ENCODE measurements at regions not wholly inside any gene's neighbourhood (a gene's known extent, or its start where the extent isn't known, plus 50 kb on each side); places are given as distances from the start of the nearest gene placed in this dataset.

GRCh38 chr9:90419221-90419851 lies 223.3 kb downstream of the DIRAS2 start:
- peak overlapping the region; percentile 52; the same call in 1 of the 2 replicates for H3K18ac ChIP-seq (ENCODE audit: extremely low read depth, low read length)
- no peak overlapping the region for H3K27ac ChIP-seq (ENCODE audit: low read depth, low read length)
- H4K20me1 ChIP-seq (replicated peaks in 1 of 2; ENCODE audit: control insufficient read depth in 1 of 2, insufficient read depth in 2 of 2, low read length in 2 of 2) = no peaks in the 10 kb centered on the region
- peak overlapping the region; percentile 95 for H4K91ac ChIP-seq (replicated peaks; ENCODE audit: insufficient read length, low read length)
- no peak overlapping the region for H2AFZ ChIP-seq (ENCODE audit: low read length)
- no peaks in the 10 kb centered on the region for H3K23me2 ChIP-seq (ENCODE audit: low read depth, low read length)
- ChIA-PET POLR2A (ENCODE audit: partially characterized antibody) (no interaction called here), CTCF (ENCODE audit: partially characterized antibody) (no interaction called here)
- H2BK120ac ChIP-seq (replicated peaks; ENCODE audit: low read depth, low read length) = peak overlapping the region; percentile 48
- TF ChIP-seq YY1 (IDR thresholded peaks at IDR 0.05; ENCODE audit: low read depth, low read length) = no peak
- TF ChIP-seq POU5F1 (IDR thresholded peaks at IDR 0.05; ENCODE audit: low read depth, low read length) = no peak
- H3K4me2 ChIP-seq (ENCODE audit: insufficient read depth in 1 of 2, low read depth in 2 of 2, low read length in 2 of 2) = no peak overlapping the region
- no peak overlapping the region for H3K9ac ChIP-seq (replicated peaks in 1 of 4; ENCODE audit: extremely low read depth in 1 of 4, low read depth in 3 of 4, low read length in 3 of 4)
- no peak overlapping the region for H4K5ac ChIP-seq (ENCODE audit: insufficient read length, low read depth, low read length)
- no peaks in the 10 kb centered on the region for H3K79me1 ChIP-seq (ENCODE audit: low read depth, low read length)
- no peak overlapping the region for H3K23ac ChIP-seq (ENCODE audit: insufficient read length)
- no peak overlapping the region for H3K4me3 ChIP-seq (ENCODE audit: extremely low read depth in 1 of 4, insufficient read depth in 2 of 4, low read depth in 3 of 4, low read length in 4 of 4)
- H2AK5ac ChIP-seq (ENCODE audit: low read depth, low read length) = 0 out of 2 replicates have a peak overlapping the region, but pooled peaks have one; percentile 25
- H2BK12ac ChIP-seq (ENCODE audit: low read depth, low read length) = no peak overlapping the region
- H4K8ac ChIP-seq (ENCODE audit: extremely low read depth, insufficient read depth, low read length) = no peak overlapping the region
- H3K4ac ChIP-seq (replicated peaks; ENCODE audit: insufficient read length, low read depth, low read length) = no peak overlapping the region
- H3K4me1 ChIP-seq (replicated peaks in 1 of 4; ENCODE audit: control insufficient read depth in 3 of 4, insufficient read depth in 4 of 4, low read length in 3 of 4) = no peaks in the 10 kb centered on the region; a peak in 1 of 7 replicates
- H3K79me2 ChIP-seq (ENCODE audit: control insufficient read depth in 1 of 2, insufficient read depth in 2 of 2, low read length in 2 of 2) = no peaks in the 10 kb centered on the region
- no peaks in the 10 kb centered on the region for H3K9me3 ChIP-seq (ENCODE audit: insufficient read depth in 2 of 2, low read depth in 1 of 2, low read length in 1 of 2)
- H3K36me3 ChIP-seq (ENCODE audit: control insufficient read depth in 2 of 4, insufficient read depth in 4 of 4, low read length in 3 of 4) = no peaks in the 10 kb centered on the region
- FAIRE-seq (no peak), DNase-seq (ENCODE audit: low read depth in 1 of 2, low spot score in 2 of 2) (no peak)
- H3K14ac ChIP-seq (ENCODE audit: insufficient read length) = no peak overlapping the region
- no peak overlapping the region for H3K56ac ChIP-seq (replicated peaks; ENCODE audit: insufficient read length, low read depth, low read length)
- H2BK20ac ChIP-seq (ENCODE audit: low read length) = no peak overlapping the region
- H2BK5ac ChIP-seq (ENCODE audit: low read depth, low read length) = 0 out of 2 replicates have a peak overlapping the region, but pooled peaks have one; percentile 88
- no peaks in the 10 kb centered on the region for H3K27me3 ChIP-seq (replicated peaks in 1 of 4; ENCODE audit: control insufficient read depth in 3 of 4, extremely low read depth in 1 of 4, insufficient read depth in 3 of 4, low read length in 3 of 4)
- WGBS, 2 experiments (ENCODE audit: extremely low coverage in 1 of 2, insufficient coverage in 1 of 2, insufficient read length in 1 of 2, insufficient replicate concordance in 2 of 2, low coverage in 1 of 2, low lambda C conversion rate in 2 of 2, missing lambda C conversion rate in 1 of 2) = 89% methylated on average over 4 of the region's 4 CpGs; no CpG with 5 or more reads in 1 of the 2 experiments
- 0 out of 2 replicates have a peak overlapping the region, but pooled peaks have one; percentile 63 for H2BK15ac ChIP-seq (ENCODE audit: low read length)

Measured in H1 (cell line).